B cell (primary cell): ENCODE measurements at regions not wholly inside any gene's neighbourhood (a gene's known extent, or its start where the extent isn't known, plus 50 kb on each side); places are given as distances from the start of the nearest gene placed in this dataset.
"Not testable (repeated sequence)": the region's sequence is repeated elsewhere in the genome, so short reads cannot be mapped to it uniquely, and the experiment has no call there.

ENCODE experiments used
- EZH2 ChIP-seq: IDR thresholded peaks from 2 replicates; pipeline ENCODE4 v1.6.1; 2012; ENCODE audit warnings: borderline replicate concordance, low read depth, mild to moderate bottlenecking, moderate library complexity, low read length; ENCODE audit not compliant: insufficient read depth, poor library complexity, severe bottlenecking
- TF ChIP-seq, protein P1 (sequence below): fragments of 200-600 bp; IDR thresholded peaks from one replicate; pipeline ENCODE4 v1.8.0; 2022; ENCODE audit warnings: antibody characterized with exemption, mild to moderate bottlenecking

DNA sequence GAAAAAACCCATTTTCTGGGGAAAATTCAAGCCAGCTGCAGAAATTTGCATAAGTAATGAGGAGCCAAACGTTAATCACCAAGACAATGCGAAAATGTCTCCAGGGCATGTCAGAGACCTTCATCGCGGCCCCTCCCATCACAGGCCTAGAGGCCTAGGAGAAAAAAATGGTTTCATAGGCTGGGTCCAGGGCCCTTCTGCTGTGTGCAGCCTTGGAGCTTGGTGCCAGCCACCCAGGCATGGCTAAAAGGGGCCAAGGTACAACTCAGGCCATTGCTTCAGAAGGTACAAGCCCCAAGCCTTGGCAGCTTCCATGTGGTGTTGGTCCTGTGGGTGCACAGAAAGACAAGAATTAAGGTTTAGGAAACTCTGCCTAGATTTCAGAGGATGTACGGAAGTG lies 127.4 kb upstream of the TNFSF11 start:
- TF ChIP-seq, protein P1, sequence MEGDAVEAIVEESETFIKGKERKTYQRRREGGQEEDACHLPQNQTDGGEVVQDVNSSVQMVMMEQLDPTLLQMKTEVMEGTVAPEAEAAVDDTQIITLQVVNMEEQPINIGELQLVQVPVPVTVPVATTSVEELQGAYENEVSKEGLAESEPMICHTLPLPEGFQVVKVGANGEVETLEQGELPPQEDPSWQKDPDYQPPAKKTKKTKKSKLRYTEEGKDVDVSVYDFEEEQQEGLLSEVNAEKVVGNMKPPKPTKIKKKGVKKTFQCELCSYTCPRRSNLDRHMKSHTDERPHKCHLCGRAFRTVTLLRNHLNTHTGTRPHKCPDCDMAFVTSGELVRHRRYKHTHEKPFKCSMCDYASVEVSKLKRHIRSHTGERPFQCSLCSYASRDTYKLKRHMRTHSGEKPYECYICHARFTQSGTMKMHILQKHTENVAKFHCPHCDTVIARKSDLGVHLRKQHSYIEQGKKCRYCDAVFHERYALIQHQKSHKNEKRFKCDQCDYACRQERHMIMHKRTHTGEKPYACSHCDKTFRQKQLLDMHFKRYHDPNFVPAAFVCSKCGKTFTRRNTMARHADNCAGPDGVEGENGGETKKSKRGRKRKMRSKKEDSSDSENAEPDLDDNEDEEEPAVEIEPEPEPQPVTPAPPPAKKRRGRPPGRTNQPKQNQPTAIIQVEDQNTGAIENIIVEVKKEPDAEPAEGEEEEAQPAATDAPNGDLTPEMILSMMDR = not testable (repeated sequence)
- TF ChIP-seq EZH2 = not testable (repeated sequence)
